Calu3 (cell line): ENCODE measurements at regions not wholly inside any gene's neighbourhood (a gene's known extent, or its start where the extent isn't known, plus 50 kb on each side); places are given as distances from the start of the nearest gene placed in this dataset.

Experiments
- BruUV-seq: library from RNA; stranded (reverse); fragments of 400-500 nt; replicated peaks from 2 replicates; lab custom pipeline; 2021; lab: Mats Ljungman, UMichigan
- CTCF ChIA-PET: fragments of 300-600 bp; sonication (Branson Sonifier 250); formaldehyde crosslinking; loops from one replicate; lab custom pipeline; 2022; ENCODE audit warnings: antibody characterized with exemption; lab: Charles Lee
- DNase-seq: peaks from one replicate; pipeline ENCODE4 v3.0.0; 2022
- H3K27ac Mint-ChIP-seq: one replicate; pipeline ENCODE4 v1.8.0; 2022; ENCODE audit warnings: mixed read lengths; ENCODE audit not compliant: unreplicated experiment
- H3K27me3 Mint-ChIP-seq: one replicate; pipeline ENCODE4 v1.8.0; 2022; ENCODE audit warnings: mixed read lengths; ENCODE audit not compliant: unreplicated experiment
- H3K36me3 Mint-ChIP-seq: one replicate; pipeline ENCODE4 v1.8.0; 2022; ENCODE audit warnings: mild to moderate bottlenecking, moderate library complexity, mixed read lengths; ENCODE audit not compliant: insufficient read depth, unreplicated experiment
- H3K4me1 Mint-ChIP-seq: one replicate; pipeline ENCODE4 v1.8.0; 2022; ENCODE audit warnings: mild to moderate bottlenecking, low read depth, mixed read lengths; ENCODE audit not compliant: unreplicated experiment
- H3K4me3 Mint-ChIP-seq: one replicate; pipeline ENCODE4 v1.8.0; 2022; ENCODE audit warnings: mild to moderate bottlenecking, low read depth, moderate library complexity, mixed read lengths; ENCODE audit not compliant: unreplicated experiment
- H3K9me3 Mint-ChIP-seq: one replicate; pipeline ENCODE4 v1.8.0; 2022; ENCODE audit warnings: low read depth, mixed read lengths; ENCODE audit not compliant: unreplicated experiment
- CTCF ChIP-seq: fragments of 200-600 bp; IDR thresholded peaks from one replicate; pipeline ENCODE4 v1.8.0; 2022; ENCODE audit warnings: antibody characterized with exemption; ENCODE audit not compliant: unreplicated experiment
- intact Hi-C: fragments of 100-400 bp; cut with micrococcal nuclease; formaldehyde crosslinking; loops from one replicate; pipeline ENCODE4 v1.10.0; 2022; ENCODE audit not compliant: unreplicated experiment

- Mint-ChIP-seq H3K36me3 (no peaks in the 10 kb centered on the region), H3K4me3 (no peak overlapping the region), H3K9me3 (peaks cover 11% of the 10 kb centered on the region), H3K27me3 (no peaks in the 10 kb centered on the region), H3K27ac (no peak overlapping the region), H3K4me1 (no peaks in the 10 kb centered on the region)
- BruUV-seq = no TSS peak
- CTCF ChIA-PET = no interaction called here
- TF ChIP-seq CTCF = no peak
- intact Hi-C loops = no loop called here
- DNase-seq = no peak
Measured at GRCh38 chr14:83257466-83258439, 1724.1 kb upstream of the SEL1L start.

GRCh38 chr14:83260751-83261150, 1727.1 kb upstream of the SEL1L start:
- no peak for DNase-seq
- no peak for TF ChIP-seq CTCF
- no TSS peak for BruUV-seq
- peaks cover 7% of the 10 kb centered on the region for H3K9me3 Mint-ChIP-seq
- CTCF ChIA-PET = no interaction called here
- H3K27me3 Mint-ChIP-seq = no peaks in the 10 kb centered on the region
- no peaks in the 10 kb centered on the region for H3K4me1 Mint-ChIP-seq
- no peak overlapping the region for H3K4me3 Mint-ChIP-seq
- intact Hi-C loops = no loop called here
- no peaks in the 10 kb centered on the region for H3K36me3 Mint-ChIP-seq
- no peak overlapping the region for H3K27ac Mint-ChIP-seq

GRCh38 chr14:83269583-83269982, 1735.9 kb upstream of the SEL1L start:
- Mint-ChIP-seq H3K36me3 (no peaks in the 10 kb centered on the region), H3K27me3 (no peaks in the 10 kb centered on the region), H3K4me1 (no peaks in the 10 kb centered on the region), H3K4me3 (no peak overlapping the region), H3K9me3 (peaks cover 12% of the 10 kb centered on the region), H3K27ac (no peak overlapping the region)
- no peak for TF ChIP-seq CTCF
- intact Hi-C loops = no loop called here
- no peak for DNase-seq
- CTCF ChIA-PET = no interaction called here
- BruUV-seq = no TSS peak

- Mint-ChIP-seq H3K36me3 (no peaks in the 10 kb centered on the region), H3K4me3 (no peak overlapping the region), H3K4me1 (no peaks in the 10 kb centered on the region), H3K27me3 (no peaks in the 10 kb centered on the region), H3K27ac (no peak overlapping the region), H3K9me3 (peaks cover 15% of the 10 kb centered on the region)
- no peak for DNase-seq
- intact Hi-C loops = no loop called here
- CTCF ChIA-PET = no interaction called here
- TF ChIP-seq CTCF = no peak
- BruUV-seq = no TSS peak
Measured at GRCh38 chr14:83271663-83272062, 1738.0 kb upstream of the SEL1L start.
